T-helper 9 cell (primary cell): ENCODE measurements at regions not wholly inside any gene's neighbourhood (a gene's known extent, or its start where the extent isn't known, plus 50 kb on each side); places are given as distances from the start of the nearest gene placed in this dataset.

Experiments used
- DNase-seq: peaks from one replicate; pipeline ENCODE4 v3.0.0-alpha.2; 2020

DNA sequence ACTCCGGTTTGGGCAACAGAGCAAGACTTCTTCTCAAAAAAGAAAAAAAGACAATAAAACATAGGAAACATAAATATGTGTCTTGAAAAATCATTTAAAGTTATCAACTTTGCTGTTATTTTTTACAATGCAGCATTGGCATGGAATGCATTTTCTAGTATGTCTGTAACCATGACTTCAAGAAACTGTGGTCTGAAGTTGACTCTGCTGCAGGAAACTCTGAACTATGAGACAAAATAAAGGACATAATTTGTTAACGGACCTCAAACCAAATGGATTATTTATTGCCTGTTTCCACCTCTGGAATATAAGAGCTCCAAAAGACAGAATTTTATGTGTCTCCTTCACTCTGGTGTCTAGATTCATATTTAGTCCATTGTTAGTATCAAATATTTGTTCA, 79.1 kb downstream of the TRIB2 start:
- DNase-seq, result no peak

DNA sequence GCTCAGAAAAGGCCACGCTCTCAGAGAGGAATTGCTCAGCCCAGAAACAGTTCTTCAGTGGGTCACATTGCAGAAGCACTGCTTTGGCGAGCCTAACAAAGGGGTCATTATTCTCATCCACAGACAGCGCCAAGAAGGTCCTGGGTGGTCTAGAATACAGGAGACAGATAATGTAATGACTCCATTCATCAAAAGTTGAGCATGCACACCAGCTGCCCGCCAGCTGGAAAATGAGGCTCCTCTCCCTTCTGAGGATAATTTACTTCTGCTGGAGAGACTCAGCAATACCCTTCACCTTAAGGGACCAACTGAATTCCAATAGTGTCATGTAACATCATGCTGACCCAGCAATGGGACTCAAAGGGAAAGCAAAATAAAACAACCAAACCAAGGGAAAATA, 79.9 kb downstream of the TRIB2 start:
- DNase-seq, result no peak

DNA sequence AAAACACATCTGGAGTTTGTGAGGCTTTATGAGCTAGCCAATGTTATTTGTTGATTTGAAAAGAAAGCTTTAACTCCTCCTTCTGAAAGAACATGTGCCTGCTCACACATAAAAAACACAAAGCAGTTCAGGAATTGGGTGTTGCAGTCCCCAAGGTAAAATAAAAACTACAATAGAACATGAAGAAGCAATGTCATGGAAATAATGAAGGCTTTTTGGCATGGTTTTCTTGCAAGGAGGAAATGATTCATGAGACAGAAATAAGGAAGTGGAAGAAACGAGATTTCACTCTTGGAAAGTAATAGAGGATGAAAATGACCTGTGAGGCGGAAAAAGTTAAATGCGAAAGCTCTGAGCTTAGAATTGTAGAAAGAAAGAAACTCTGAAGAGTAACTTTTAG, 81.1 kb downstream of the TRIB2 start:
- DNase-seq, result no peak

DNA sequence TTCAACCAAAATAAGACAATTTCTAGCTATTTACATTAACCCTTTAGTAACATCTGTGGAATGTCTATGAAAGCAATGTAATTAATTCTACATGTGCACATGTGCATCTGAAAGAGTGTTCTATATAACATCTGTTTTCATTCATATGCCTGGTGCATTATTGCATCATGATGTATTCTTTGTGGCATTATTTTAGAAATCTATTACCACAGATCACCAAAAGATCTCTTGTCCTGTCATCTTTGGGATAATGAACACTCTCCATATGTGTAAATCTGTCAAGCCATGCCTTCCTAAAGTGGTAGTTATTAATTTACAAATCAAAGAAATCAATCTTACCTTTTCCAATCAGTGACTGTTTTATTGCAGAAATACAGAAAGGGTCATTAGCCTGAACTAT, 86.9 kb downstream of the TRIB2 start:
- DNase-seq, result no peak

DNA sequence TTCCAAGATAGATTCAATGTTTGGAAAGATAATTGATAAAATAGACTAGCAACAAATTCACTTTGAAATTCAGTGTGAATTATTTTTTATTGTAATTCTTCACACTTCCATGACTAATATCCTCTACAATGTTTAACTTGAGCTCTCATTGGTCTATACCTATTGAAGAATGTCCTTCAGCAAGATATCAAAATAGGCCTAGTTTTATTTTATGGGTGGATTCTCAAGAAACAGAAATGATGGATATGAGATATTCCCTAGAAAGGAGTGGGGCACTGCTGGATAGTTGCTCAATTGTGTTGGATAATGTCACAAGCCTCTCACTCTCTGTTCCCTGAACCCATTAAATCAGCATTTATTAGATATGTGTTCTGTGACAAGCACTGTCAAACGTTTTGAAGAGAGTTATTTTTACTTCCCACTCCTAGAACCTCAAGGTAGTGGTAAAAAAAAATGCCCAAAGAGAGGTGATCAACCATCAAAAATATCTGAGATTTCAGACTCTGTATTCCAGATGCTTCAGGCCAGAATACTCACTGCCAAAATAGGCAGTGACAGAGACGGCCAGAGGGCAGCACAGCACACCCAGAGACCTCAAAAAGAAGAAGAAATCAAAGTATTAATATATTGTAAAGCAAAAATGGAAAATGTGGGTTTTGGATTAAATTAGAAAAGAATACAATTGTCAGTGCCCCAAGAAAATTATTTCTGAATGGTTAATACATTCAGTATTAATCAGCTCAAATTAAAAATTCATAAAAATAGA, 87.5 kb downstream of the TRIB2 start:
- DNase-seq, result no peak

DNA sequence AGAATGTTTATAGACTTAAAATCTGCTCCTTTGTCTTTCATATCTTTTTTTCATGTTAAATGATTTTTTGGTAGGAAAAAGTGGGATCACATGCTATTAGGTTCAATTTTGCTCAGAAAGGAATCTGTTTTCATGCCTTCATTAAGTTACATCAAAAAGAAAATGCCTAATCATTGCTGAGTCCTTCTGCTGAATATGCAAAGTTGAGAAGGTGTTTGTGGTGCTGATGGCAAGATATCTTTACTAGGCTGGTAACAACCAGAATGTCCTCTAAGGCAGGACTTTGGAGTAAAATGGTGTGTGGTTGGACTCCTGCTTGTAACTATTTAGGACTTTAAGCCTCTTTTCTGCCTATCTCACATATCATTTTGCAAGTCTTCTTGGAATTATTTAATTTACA, 88.3 kb downstream of the TRIB2 start:
- DNase-seq, result no peak

DNA sequence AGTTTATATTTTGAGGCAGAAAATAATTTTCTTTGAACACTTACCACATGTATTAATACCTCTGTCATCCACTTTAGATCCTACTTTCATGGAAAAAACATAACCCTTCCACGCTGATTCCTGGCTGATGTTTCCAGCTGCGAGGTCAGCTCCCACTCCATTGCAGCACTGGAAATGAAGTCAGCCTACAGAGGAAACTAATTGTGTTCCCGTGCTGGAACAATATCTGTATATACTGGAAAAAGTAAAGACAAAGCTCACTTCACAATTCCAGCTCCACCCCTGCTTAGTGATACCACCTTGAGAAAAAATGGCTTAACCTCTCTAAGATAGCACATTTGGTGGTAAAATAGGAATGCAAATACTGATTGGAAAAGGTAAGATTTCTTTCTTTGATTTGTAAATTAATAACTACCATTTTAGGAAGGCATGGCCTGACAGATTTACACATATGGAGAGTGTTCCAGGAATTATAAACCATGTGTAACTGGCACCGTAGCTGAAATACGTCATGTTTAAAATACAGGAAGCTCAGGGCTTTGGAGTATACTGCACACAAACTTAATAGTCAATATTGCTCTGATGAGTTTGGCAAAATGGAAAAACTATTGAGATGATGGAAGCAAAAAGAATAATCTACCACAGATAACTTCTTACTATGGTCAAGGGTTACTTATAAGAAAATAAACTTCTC, 90.0 kb downstream of the TRIB2 start:
- no peak for DNase-seq

- DNase-seq, result no peak
Observed at GRCh38 chr2:12807907-12808810, 91.4 kb downstream of the TRIB2 start.

DNA sequence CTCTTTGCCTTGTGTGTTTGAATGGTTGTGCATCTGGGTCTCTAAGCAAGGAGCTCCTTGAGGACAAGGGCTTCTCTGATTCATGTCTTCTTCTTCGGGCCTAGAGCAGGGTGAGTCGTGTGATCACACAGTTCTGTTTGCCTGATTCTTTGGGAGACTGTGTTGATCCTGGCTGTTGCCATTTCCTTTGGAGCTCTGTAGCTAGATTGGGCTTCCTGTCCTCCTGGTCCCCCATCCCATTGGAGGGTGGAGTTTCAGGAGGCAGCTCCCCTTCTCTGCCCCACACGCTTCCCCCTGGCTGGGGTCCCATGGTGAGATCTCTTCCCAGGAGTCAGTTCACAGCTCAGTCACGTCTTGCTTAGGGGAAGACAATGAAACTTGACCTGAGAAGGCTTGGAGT, 92.8 kb downstream of the TRIB2 start:
- no peak for DNase-seq

DNA sequence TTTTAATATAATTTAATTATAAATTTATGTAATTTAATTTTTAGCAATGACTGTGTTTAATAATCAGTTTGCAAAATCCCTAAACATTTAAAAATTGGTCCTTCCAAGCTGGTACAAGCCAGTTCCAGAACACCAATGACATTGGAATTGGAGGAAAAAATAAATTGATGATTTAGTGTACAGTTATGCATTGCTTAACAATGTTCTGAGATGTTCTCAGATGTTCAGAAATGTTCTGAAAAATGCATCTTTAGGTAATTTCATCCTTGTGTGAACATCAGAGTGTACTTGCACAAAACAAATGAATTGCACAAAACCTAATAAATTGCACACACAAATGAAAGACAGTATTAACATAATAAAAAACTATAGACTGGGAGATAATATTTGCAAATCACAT, 95.2 kb downstream of the TRIB2 start:
- DNase-seq, result no peak

DNA sequence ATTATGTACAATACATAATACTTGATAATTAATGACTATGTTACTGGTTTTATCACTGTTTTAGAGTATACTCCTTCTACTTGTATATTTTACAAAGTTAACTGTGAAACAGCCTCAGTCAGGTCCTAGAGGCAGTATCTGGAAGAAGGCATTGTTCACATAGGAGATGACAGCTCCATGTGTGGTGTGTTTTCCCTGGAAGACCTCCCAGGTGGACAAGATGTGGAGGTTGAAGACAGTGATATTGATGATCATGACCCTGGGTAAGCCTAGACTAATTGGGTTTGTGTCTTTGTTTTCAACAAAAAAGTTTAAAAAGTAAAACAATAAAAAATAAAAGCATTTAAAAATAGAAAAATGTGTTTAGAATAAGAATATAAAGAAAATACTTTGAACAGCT, 96.4 kb downstream of the TRIB2 start:
- DNase-seq, result no peak

GRCh38 chr2:12816379-12817306, 99.9 kb downstream of the TRIB2 start:
- DNase-seq, result no peak

DNA sequence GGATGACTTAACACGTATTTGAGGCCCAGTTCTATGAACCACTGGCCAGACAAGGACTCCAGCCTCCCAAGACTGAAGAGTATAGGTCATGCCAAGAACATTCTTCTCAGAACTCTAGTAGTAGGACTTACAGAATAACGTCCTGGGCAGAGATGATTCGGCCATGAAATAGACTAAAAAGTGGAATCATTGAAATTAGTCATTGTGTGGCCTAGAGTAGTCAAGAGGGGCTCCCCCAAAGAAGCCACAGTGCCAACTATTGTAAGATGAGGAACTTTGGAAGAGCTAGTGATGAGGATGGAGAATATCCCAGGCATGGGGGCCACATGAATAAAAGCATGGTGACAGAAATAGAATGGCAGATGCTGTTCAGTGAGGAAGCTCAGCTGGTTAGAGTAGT, 101.1 kb downstream of the TRIB2 start:
- no peak for DNase-seq

GRCh38 chr2:12818416-12819102, 101.8 kb downstream of the TRIB2 start:
- no peak for DNase-seq

DNA sequence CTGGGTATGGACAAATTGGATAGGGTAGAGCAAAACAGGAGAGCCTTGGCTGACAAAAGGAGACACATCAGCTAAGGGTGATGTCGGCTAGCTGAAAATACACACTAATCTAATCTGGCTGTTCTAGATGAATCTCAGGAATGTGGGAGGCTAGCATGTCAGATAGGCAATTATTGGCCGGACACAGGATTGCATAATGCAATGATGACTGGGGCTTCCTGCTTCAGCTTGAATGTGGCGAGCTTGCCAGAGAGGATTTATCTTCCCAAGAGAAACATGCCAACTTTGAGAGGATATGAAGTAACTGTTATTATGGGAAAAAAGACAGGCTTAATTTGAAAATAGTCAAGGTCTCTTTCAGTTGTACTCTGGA, 102.4 kb downstream of the TRIB2 start:
- DNase-seq, result no peak

GRCh38 chr2:12819721-12820120, 103.0 kb downstream of the TRIB2 start:
- DNase-seq, result no peak

- no peak for DNase-seq
Observed at GRCh38 chr2:12821656-12822055, 104.9 kb downstream of the TRIB2 start.

GRCh38 chr2:12824351-12824777, 107.6 kb downstream of the TRIB2 start:
- no peak for DNase-seq

DNA sequence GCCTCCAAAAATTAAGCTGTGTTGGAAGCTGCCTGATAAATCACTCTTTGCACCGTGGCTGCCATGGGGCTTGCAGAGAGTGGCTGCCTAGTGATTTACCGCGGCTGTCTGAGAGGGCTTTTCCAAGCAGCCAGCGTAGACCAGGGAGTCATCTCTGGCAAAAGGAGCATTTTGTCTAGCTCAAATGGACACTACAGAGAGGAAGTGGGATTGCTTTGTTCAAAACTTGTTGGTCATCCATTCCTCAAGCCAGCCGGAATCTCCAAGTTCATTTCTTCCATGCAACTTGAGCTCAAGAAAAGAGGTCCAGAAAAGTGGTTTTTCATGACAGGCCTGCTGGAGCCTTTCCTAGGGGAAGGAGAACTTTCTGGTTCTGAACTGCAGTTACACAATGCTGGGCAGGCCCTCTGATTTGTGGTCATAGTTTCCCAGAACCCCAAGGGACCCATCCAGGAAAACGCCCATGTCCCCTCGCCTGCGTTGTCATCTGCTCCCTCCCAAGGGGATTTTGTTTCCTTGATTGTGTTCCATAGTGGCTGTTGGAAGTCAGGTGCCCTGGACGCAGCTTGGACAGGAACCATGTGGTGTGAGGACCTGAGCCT, 108.1 kb downstream of the TRIB2 start:
- DNase-seq, result no peak

DNA sequence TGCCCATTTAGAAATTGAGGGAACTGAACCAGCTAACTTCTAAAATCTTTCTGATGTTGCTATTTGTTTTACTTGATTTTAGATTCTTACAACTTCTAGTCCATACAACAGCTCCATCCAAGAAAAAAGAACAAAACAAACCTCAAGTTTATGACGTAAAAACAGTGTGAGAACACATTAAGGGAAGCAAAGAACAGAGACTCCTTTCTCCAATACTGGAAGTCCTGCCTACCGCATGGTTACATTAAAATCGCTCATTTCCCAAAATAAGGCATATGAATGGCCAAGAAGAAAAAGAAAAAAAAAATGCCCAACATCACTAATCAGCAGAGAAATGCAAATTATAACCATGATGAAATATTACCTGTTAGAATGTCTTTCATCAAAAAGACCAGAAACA, 110.0 kb downstream of the TRIB2 start:
- DNase-seq, result no peak

DNA sequence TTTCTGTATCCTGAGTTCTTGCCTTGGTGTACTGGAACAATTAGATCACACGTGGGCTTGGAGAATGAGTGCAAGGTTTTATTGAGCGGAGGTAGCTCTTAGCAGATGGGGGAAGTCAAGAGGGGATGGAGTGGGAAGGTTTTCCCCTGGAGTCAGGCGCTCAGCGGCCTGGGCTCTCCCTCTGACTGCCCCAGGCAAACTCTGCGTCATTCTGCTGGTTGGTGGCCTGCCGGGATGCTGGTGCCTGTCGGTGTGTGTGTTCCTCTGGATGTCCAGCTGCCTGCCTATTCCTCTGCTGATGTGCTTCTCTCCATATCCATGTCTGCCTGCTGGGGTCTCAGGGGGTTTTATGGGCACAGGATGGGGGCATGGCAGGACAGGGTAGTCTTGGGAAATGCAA, 111.0 kb downstream of the TRIB2 start:
- DNase-seq, result no peak
